GM12872 (cell line): ENCODE measurements at regions not wholly inside any gene's neighbourhood (a gene's known extent, or its start where the extent isn't known, plus 50 kb on each side); places are given as distances from the start of the nearest gene placed in this dataset.

Source experiments
- CTCF ChIP-seq: IDR thresholded peaks from 3 replicates; pipeline ENCODE4 v1.5.1; 2011; ENCODE audit warnings: low read depth, mild to moderate bottlenecking, low read length, moderate library complexity; ENCODE audit not compliant: insufficient read depth

DNA sequence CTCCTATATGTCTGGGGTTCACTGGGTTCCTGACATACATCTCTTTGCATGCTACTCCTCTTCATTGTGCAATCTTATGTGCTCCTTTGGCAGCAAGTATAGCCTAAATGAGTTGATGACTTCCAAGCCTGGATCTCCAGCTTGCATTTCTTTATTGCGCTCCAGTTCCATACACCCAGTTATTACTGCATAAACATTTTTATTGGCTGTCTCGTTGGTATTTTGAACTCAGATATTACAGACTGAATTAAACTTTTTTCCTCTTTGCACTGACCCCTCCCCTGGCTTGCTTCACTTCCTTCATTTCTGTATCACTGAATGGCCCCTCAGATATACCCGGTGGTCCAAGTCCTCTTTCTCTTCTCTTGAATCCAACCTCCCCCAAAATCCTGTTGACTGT is 219.2 kb downstream of the MC4R start:
- TF ChIP-seq CTCF: no peak

GRCh38 chr18:60149316-60149715 is 223.3 kb downstream of the MC4R start:
- TF ChIP-seq CTCF: no peak

- no peak for TF ChIP-seq CTCF
Measured at GRCh38 chr18:60147323-60147722, 225.3 kb downstream of the MC4R start.

DNA sequence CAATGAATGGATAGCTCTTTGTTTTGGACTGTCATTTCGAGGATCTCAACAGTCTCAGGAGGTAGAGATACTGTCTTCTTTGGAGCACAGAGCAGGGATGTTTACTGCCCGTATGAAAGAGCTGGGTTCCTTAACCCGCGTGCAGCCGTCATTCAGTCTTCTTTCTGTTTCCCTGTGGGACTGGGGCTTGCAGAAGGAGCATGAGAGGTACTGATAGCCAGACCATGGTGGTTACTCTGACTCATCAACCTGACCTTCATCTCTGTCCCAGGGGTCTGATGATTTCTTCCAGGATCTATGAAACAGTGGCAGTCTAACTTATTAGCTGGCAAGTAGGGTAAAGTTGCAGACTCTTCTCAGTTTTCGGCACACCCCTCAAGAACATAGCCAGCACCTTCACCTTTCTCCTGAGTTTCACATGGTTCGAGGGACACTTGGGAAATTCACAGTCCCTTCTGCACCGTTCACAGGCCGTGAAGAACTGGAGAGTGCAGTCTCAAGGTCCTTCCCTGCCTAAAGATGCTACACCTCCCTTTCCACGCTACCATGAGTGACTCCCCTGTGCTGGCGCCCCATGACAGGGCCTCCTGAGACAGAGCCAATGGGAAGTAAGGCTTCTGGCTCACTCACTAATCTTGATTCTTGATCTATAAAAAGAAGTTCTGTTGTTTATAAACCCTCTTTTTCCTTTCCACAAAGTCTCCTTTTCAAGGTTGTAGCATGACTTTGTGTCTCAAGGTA is 226.2 kb downstream of the MC4R start:
- no peak for TF ChIP-seq CTCF

- no peak for TF ChIP-seq CTCF
Measured at GRCh38 chr18:60145776-60146175, 226.8 kb downstream of the MC4R start.

DNA sequence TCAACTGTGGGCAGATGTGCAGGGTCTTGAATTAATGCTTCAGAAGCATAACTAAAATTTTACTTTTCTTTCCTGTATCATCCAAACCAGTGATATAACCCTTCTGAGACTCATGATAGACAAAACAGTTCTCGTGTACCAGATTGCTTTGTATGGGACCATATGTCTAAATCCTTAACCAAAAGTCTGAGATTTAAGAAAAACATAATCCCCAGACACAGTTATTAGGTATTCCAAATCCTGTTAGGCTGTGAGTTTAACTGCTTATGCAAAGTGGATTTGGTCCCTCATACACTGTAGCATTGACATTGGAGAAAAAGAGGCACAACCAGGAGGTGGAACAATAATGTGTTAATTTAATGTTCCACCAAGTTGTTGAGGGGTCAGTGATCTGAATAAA is 235.0 kb downstream of the PMAIP1 start:
- TF ChIP-seq CTCF: no peak

- no peak for TF ChIP-seq CTCF
Measured at GRCh38 chr18:60130284-60130683, 230.5 kb downstream of the PMAIP1 start.
